Aorta (tissue), 5 donors: ENCODE measurements at regions not wholly inside any gene's neighbourhood (a gene's known extent, or its start where the extent isn't known, plus 50 kb on each side); places are given as distances from the start of the nearest gene placed in this dataset.

Source experiments
- ATAC-seq: fragments of 200-7000 bp; cut with Tn5 transposase; one replicate; pipeline ENCODE4 v1.9.1; 2022; ENCODE audit warnings: moderate library complexity; ENCODE audit not compliant: low FRiP score
- DNase-seq, 2 donors: peaks; one replicate each; pipeline ENCODE4 v3.0.0-alpha.2; 2020
- H3K27ac ChIP-seq, 2 donors: one replicate each; pipeline ENCODE4 v1.5.1; 2013; ENCODE audit warnings: low read length in 2 of 2, mild to moderate bottlenecking in 2 of 2, moderate library complexity in 2 of 2, control low read depth in 1 of 2, inconsistent platforms in 1 of 2, low read depth in 1 of 2
- H3K27me3 ChIP-seq, 2 donors: one replicate each; pipeline ENCODE4 v1.6.1; 2013; ENCODE audit warnings: control low read depth in 1 of 2, low read length in 1 of 2, mild to moderate bottlenecking in 1 of 2, moderate library complexity in 1 of 2; ENCODE audit not compliant: insufficient read depth in 2 of 2, control insufficient read depth in 1 of 2
- H3K36me3 ChIP-seq, 2 donors: one replicate each; pipeline ENCODE4 v1.6.1; 2013; ENCODE audit warnings: control low read depth in 1 of 2, low read length in 1 of 2, mild to moderate bottlenecking in 1 of 2; ENCODE audit not compliant: insufficient read depth in 2 of 2, control insufficient read depth in 1 of 2
- H3K4me1 ChIP-seq, 2 donors: one replicate each; pipeline ENCODE4 v1.6.1; 2013; ENCODE audit warnings: low read length in 2 of 2, control low read depth in 1 of 2, mild to moderate bottlenecking in 1 of 2, moderate library complexity in 1 of 2; ENCODE audit not compliant: insufficient read depth in 2 of 2, control insufficient read depth in 1 of 2
- H3K4me3 ChIP-seq, 2 donors: one replicate each; pipeline ENCODE4 v1.5.1; 2013; ENCODE audit warnings: low read length in 2 of 2, control low read depth in 1 of 2, mild to moderate bottlenecking in 1 of 2
- H3K9me3 ChIP-seq: one replicate; pipeline ENCODE4 v1.6.1; 2013; ENCODE audit warnings: mild to moderate bottlenecking, low read length; ENCODE audit not compliant: control insufficient read depth
- WGBS, 2 donors: extraction: QIAGEN DNeasy Blood & Tissue Kit; methylation state at CpG; one replicate each; pipeline ENCODE4 v1.1.7; 2013; 5-methylcytosine and 5-hydroxymethylcytosine counted together
- intact Hi-C, 2 donors: fragments of 100-400 bp; cut with DNase I; formaldehyde crosslinking; loops; one replicate each; pipeline versions ENCODE4 v1.14.2 to v1.15.0; 2022
- donor health status: healthy with polysubstance abuse.
- donor health status: Bipolar disorder and iron deficiency.
- donor health status: DM: no; HTN: no; CAD: no.
- donor health status: DM: no; HTN: no; CAD: no.
- donor health status: DM: yes; HTN: yes; CAD: no.

GRCh38 chr3:64464955-64465354 is 222.8 kb downstream of the ADAMTS9 start:
- Histone ChIP-seq H3K9me3 (no peaks in the 10 kb centered on the region), H3K4me1 (peaks cover 0 to 1% of the 10 kb centered on the region in 2 donors), H3K27ac (no peak overlapping the region), H3K27me3 (no peaks in the 10 kb centered on the region), H3K4me3 (no peak overlapping the region), H3K36me3 (no peaks in the 10 kb centered on the region)
- no peak for DNase-seq
- WGBS, 2 donors = 95 to 96% methylated on average over 6 of the region's 6 CpGs
- intact Hi-C loops = no loop called here
- no peak for ATAC-seq

DNA sequence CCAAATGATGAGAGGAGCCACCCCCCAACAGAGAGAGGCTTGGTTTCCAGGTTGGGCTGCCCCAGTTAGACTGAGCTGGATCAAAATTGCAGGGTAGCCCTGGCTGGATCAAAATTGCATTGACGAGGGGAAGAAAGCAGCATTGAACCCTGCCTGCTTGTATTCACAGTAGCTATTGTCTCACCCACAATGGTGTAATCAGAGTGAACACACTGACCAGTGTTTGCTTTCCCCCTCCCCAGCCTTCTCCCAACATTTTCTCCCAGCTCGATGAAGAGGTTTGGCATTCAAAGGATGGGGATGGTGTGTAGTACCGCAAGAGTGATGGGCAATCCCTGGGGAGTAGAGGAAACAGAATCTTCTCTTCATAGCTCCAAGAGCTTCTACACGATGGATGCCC is 223.8 kb downstream of the ADAMTS9 start:
- ATAC-seq (no peak), DNase-seq (no peak)
- WGBS, 2 donors = 90 to 93% methylated on average over 4 of the region's 4 CpGs

GRCh38 chr3:64462203-64462602 is 225.6 kb downstream of the ADAMTS9 start:
- DNase-seq (no peak), ATAC-seq (no peak)
- no peaks in the 10 kb centered on the region for H3K27me3 ChIP-seq
- no peak overlapping the region for H3K4me3 ChIP-seq
- no peaks in the 10 kb centered on the region for H3K36me3 ChIP-seq
- no peak overlapping the region for H3K27ac ChIP-seq
- intact Hi-C loops = no loop called here
- 13 to 14% methylated on average over 5 of the region's 5 CpGs for WGBS, 2 donors
- H3K9me3 ChIP-seq = no peaks in the 10 kb centered on the region
- H3K4me1 ChIP-seq = no peaks in the 10 kb centered on the region

More for the DNA sequence above, 223.8 kb downstream of the ADAMTS9 start:
- intact Hi-C loops = no loop called here
- Histone ChIP-seq H3K4me1 (no peaks in the 10 kb centered on the region), H3K36me3 (no peaks in the 10 kb centered on the region), H3K27ac (no peak overlapping the region), H3K27me3 (no peaks in the 10 kb centered on the region), H3K4me3 (no peak overlapping the region), H3K9me3 (no peaks in the 10 kb centered on the region)

GRCh38 chr3:64460877-64461276 is 226.9 kb downstream of the ADAMTS9 start:
- no peak for DNase-seq
- Histone ChIP-seq H3K4me1 (no peaks in the 10 kb centered on the region), H3K4me3 (no peak overlapping the region), H3K9me3 (no peaks in the 10 kb centered on the region), H3K36me3 (no peaks in the 10 kb centered on the region), H3K27me3 (no peaks in the 10 kb centered on the region), H3K27ac (no peak overlapping the region)
- intact Hi-C loops = no loop called here
- no peak for ATAC-seq
- 74 to 89% methylated on average over 5 of the region's 5 CpGs for WGBS, 2 donors

GRCh38 chr3:64460141-64460730 is 227.6 kb downstream of the ADAMTS9 start:
- H3K27me3 ChIP-seq = no peaks in the 10 kb centered on the region
- no peak for DNase-seq
- WGBS, 2 donors = 65 to 68% methylated on average over 1 of the region's 1 CpG

DNA sequence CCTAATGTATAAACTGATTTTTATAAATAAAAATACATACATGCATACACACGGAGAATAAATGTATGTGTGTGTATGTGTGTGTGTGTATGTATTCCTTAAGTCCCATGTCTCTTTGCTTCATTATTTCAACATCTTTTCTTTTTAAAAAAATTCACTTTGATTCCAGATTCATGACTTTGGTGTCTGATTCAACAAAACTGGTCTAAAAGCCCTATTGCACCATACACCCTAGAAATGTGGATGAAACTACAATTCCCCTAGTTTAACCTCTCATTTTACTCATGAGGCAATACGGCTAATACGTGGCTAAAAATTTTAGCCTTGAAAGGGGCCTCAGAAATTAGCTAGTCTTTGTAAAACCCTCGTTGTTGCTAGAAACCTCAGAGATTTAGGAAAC is 228.1 kb downstream of the ADAMTS9 start:
- Histone ChIP-seq H3K9me3 (no peaks in the 10 kb centered on the region), H3K4me1 (no peaks in the 10 kb centered on the region), H3K36me3 (no peaks in the 10 kb centered on the region), H3K27ac (no peak overlapping the region), H3K27me3 (no peaks in the 10 kb centered on the region), H3K4me3 (no peak overlapping the region)
- intact Hi-C loops = no loop called here
- no peak for DNase-seq
- no peak for ATAC-seq
- 90 to 91% methylated on average over 4 of the region's 4 CpGs for WGBS, 2 donors

More at GRCh38 chr3:64460141-64460730, 227.6 kb downstream of the ADAMTS9 start:
- Histone ChIP-seq H3K4me1 (no peaks in the 10 kb centered on the region), H3K27ac (no peak overlapping the region), H3K4me3 (no peak overlapping the region), H3K9me3 (no peaks in the 10 kb centered on the region), H3K36me3 (no peaks in the 10 kb centered on the region)
- ATAC-seq = no peak
- intact Hi-C loops = no loop called here

DNA sequence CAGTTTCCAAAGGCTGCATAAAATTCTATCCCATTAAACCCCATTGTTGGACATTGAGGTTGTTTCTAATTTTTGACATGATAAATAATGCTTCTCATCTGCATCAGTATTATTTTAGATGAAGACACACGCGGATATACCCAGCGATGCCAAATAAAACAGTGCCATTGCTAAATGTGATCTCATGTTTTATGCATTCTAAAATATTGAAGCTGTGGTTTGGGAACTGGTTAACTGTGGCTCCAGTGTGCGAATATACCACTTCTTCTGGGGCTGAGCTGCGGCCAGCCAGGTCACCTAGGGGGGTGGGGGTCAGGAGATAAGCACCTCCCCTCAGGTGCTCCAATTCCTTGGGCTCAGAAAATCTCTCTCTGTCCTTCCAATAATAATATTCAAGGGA is 230.0 kb downstream of the ADAMTS9 start:
- ATAC-seq = no peak

GRCh38 chr3:64456674-64457073 is 231.1 kb downstream of the ADAMTS9 start:
- no peaks in the 10 kb centered on the region for H3K27me3 ChIP-seq
- intact Hi-C loops = no loop called here
- WGBS, 2 donors = 11 to 20% methylated on average over 2 of the region's 2 CpGs
- H3K36me3 ChIP-seq = no peaks in the 10 kb centered on the region
- H3K4me3 ChIP-seq = no peak overlapping the region
- ATAC-seq (no peak), DNase-seq (no peak)
- H3K27ac ChIP-seq = no peak overlapping the region
- no peaks in the 10 kb centered on the region for H3K4me1 ChIP-seq
- H3K9me3 ChIP-seq = no peaks in the 10 kb centered on the region

More for the DNA sequence above, 230.0 kb downstream of the ADAMTS9 start:
- no peak overlapping the region for H3K4me3 ChIP-seq
- 14% methylated on average over 5 of the region's 5 CpGs for WGBS, 2 donors
- no peak for DNase-seq
- H3K9me3 ChIP-seq = no peaks in the 10 kb centered on the region
- H3K27me3 ChIP-seq = no peaks in the 10 kb centered on the region
- no peaks in the 10 kb centered on the region for H3K36me3 ChIP-seq
- no peak overlapping the region for H3K27ac ChIP-seq
- intact Hi-C loops = no loop called here
- no peaks in the 10 kb centered on the region for H3K4me1 ChIP-seq

DNA sequence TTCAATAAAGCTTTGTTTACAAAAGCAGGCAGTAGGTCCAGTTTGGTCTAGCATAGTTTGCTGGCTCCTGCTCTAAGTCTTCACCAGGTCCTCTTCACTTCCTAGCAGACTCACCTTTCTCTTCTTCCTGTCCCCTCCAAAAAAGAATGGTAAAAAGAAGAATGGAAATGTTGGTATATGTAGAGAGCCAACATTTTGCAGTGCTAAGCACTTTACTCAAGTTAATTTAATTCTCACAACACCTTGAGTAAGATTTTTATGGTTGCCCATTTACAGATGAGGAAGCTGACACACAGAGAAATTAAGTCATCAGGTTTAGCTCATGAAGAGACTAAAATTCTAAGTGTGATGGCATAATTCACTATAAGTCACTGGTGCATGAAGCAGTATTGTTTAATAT is 230.1 kb upstream of the PRICKLE2 start:
- ATAC-seq = no peak
- Histone ChIP-seq H3K4me1 (no peaks in the 10 kb centered on the region), H3K36me3 (no peaks in the 10 kb centered on the region), H3K27ac (no peak overlapping the region), H3K9me3 (no peaks in the 10 kb centered on the region), H3K27me3 (no peaks in the 10 kb centered on the region), H3K4me3 (no peak overlapping the region)
- DNase-seq = no peak
- intact Hi-C loops = no loop called here
